SJSA1 (cell line): ENCODE measurements at regions not wholly inside any gene's neighbourhood (a gene's known extent, or its start where the extent isn't known, plus 50 kb on each side); places are given as distances from the start of the nearest gene placed in this dataset.
"Not testable (repeated sequence)": the region's sequence is repeated elsewhere in the genome, so short reads cannot be mapped to it uniquely, and the experiment has no call there.

Source experiments
- DNase-seq, 2 experiments: peaks; one replicate each; pipeline ENCODE4 v3.0.0-alpha.2; 2015 to 2020; ENCODE audit warnings: low spot score in 2 of 2, low read depth in 1 of 2
- H3K27ac ChIP-seq: fragments of 250-450 bp; sonication (Bioruptor Pico); 2 replicates; pipeline ENCODE4 v1.5.1; 2020; ENCODE audit warnings: mild to moderate bottlenecking, moderate library complexity
- H3K27me3 ChIP-seq: fragments of 250-450 bp; sonication (Bioruptor Pico); replicated peaks from 2 replicates; pipeline ENCODE4 v1.5.1; 2020; ENCODE audit warnings: mild to moderate bottlenecking, moderate library complexity
- H3K36me3 ChIP-seq: fragments of 250-450 bp; sonication (Bioruptor Pico); 2 replicates; pipeline ENCODE4 v1.5.1; 2020; ENCODE audit warnings: mild to moderate bottlenecking
- H3K4me1 ChIP-seq: fragments of 250-450 bp; sonication (Bioruptor Pico); replicated peaks from 2 replicates; pipeline ENCODE4 v1.6.1; 2021; ENCODE audit warnings: mild to moderate bottlenecking
- H3K4me3 ChIP-seq: fragments of 250-450 bp; sonication (Bioruptor Pico); 2 replicates; pipeline ENCODE4 v1.5.1; 2020; ENCODE audit warnings: mild to moderate bottlenecking
- H3K9me3 ChIP-seq: fragments of 250-450 bp; sonication (Bioruptor Pico); replicated peaks from 2 replicates; pipeline ENCODE4 v1.5.1; 2020; ENCODE audit warnings: mild to moderate bottlenecking

DNA sequence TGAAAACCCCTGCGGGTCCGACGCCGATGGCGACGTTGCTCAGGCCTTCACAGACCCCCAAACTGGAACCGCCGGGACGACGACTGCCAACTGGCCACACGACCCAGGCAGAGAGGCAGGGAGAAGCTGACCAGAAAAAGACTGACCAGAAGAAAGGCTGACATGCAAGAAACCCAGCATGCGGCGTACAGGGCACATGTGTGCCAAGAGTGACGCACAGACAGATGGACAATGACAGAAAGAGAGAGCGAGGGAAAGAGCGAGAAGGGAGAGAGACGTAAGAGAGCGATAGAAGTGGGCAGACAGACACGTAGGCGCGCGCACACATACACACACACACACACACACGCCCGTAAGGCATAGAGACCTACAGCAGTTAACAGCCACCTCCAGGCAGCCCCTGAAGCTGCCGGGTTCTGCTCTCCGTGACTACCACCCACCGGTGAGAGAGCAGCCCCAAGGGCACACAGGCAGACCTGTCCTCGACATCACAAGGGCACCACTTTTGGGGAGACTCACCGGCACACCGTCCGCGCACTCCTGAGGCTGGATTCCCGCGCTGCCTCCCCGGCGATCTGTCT lies 67.2 kb upstream of the ZNF527 start:
- H3K9me3 ChIP-seq = peaks cover 6% of the 10 kb centered on the region; the same call in 1 of the 2 replicates
- no peaks in the 10 kb centered on the region for H3K27me3 ChIP-seq
- H3K36me3 ChIP-seq = no peaks in the 10 kb centered on the region
- H3K27ac ChIP-seq = no peak overlapping the region
- H3K4me1 ChIP-seq = no peaks in the 10 kb centered on the region
- H3K4me3 ChIP-seq = no peak overlapping the region
- DNase-seq = no peak

- Histone ChIP-seq H3K4me1 (no peaks in the 10 kb centered on the region), H3K4me3 (no peak overlapping the region), H3K27me3 (no peaks in the 10 kb centered on the region), H3K27ac (no peak overlapping the region), H3K9me3 (peaks cover 6% of the 10 kb centered on the region; the same call in 1 of the 2 replicates), H3K36me3 (no peaks in the 10 kb centered on the region)
- DNase-seq = no peak
Measured at GRCh38 chr19:37304190-37304883, 66.6 kb upstream of the ZNF527 start.

DNA sequence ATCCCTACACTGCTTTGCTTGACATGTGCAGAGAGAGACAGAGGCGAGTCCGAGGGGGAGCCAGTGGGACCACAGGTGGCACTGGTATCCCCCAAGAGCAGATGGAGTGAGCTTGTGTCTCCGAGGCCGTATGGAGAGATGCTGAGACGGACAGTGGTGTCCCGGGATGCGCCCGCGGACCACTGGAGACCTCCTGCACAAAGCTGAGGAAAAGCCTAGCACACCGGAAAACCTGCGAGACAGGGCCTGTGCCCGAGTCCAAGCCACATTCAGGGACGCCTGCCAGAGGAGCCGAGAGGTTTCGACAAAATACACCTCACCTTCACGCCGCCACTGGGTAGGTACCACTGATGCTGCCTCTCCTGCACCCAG lies 66.0 kb upstream of the ZNF527 start:
- no peak for DNase-seq
- H3K4me3 ChIP-seq = no peak overlapping the region
- no peak overlapping the region for H3K27ac ChIP-seq

GRCh38 chr19:37306383-37306963 lies 64.4 kb upstream of the ZNF527 start:
- no peaks in the 10 kb centered on the region for H3K36me3 ChIP-seq
- no peak overlapping the region for H3K4me3 ChIP-seq
- peak in 1 of 2 experiments; percentile 30 for DNase-seq
- H3K27me3 ChIP-seq = no peaks in the 10 kb centered on the region
- no peaks in the 10 kb centered on the region for H3K4me1 ChIP-seq
- H3K9me3 ChIP-seq = peaks cover 6% of the 10 kb centered on the region; the same call in 1 of the 2 replicates
- H3K27ac ChIP-seq = no peak overlapping the region

More for the DNA sequence above, 66.0 kb upstream of the ZNF527 start:
- Histone ChIP-seq H3K27me3 (no peaks in the 10 kb centered on the region), H3K36me3 (no peaks in the 10 kb centered on the region), H3K9me3 (peaks cover 6% of the 10 kb centered on the region; the same call in 1 of the 2 replicates), H3K4me1 (no peaks in the 10 kb centered on the region)

- Histone ChIP-seq H3K27me3 (no peaks in the 10 kb centered on the region), H3K27ac (no peak overlapping the region), H3K4me3 (no peak overlapping the region), H3K9me3 (0 out of 2 replicates have a peak, but pooled peaks cover 3% of the 10 kb centered on the region), H3K4me1 (no peaks in the 10 kb centered on the region), H3K36me3 (no peaks in the 10 kb centered on the region)
- no peak for DNase-seq
Measured at GRCh38 chr19:37309834-37310575, 60.9 kb upstream of the ZNF527 start.

- H3K36me3 ChIP-seq, H3K4me1 ChIP-seq, H3K27ac ChIP-seq, H3K27me3 ChIP-seq, DNase-seq, H3K9me3 ChIP-seq, H3K4me3 ChIP-seq: not testable (repeated sequence)
Measured at GRCh38 chr19:37312531-37313334, 58.2 kb upstream of the ZNF527 start.

GRCh38 chr19:37313335-37313627 lies 57.6 kb upstream of the ZNF527 start:
- Histone ChIP-seq H3K9me3 (no peaks in the 10 kb centered on the region), H3K4me1 (no peaks in the 10 kb centered on the region), H3K36me3 (no peaks in the 10 kb centered on the region), H3K27ac (no peak overlapping the region), H3K27me3 (no peaks in the 10 kb centered on the region), H3K4me3 (no peak overlapping the region)
- DNase-seq = no peak

GRCh38 chr19:37317403-37318209 lies 53.3 kb upstream of the ZNF527 start:
- H3K27ac ChIP-seq = peak overlapping the region; percentile 48
- no peaks in the 10 kb centered on the region for H3K4me1 ChIP-seq
- no peaks in the 10 kb centered on the region for H3K27me3 ChIP-seq
- H3K4me3 ChIP-seq = peak overlapping the region; percentile 69
- DNase-seq = peak; percentile 93
- peaks cover 12% of the 10 kb centered on the region for H3K36me3 ChIP-seq
- no peaks in the 10 kb centered on the region; the same call in 1 of the 2 replicates for H3K9me3 ChIP-seq

DNA sequence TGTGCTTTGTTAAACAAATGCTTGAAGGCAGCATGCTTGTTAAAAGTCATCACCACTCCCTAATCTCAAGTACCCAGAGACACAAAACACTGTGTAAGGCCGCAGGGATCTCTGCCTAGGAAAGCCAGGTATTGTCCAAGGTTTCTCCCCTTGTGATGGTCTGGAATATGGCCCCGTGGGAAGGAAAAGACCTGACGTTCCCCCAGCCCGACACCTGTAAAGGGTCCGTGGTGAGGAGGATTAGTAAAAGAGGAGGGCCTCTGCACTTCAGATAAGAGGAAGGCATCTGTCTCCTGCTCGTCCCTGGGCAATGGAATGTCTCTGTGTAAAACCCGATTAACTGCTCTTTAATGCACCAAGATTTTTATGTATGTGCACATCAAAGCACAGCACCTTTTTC lies 49.9 kb upstream of the ZNF527 start:
- H3K4me3 ChIP-seq, DNase-seq, H3K4me1 ChIP-seq, H3K27me3 ChIP-seq, H3K27ac ChIP-seq, H3K9me3 ChIP-seq: not testable (repeated sequence)
- peaks cover 17% of the 10 kb centered on the region for H3K36me3 ChIP-seq
